ENCODE measurements at regions not wholly inside any gene's neighbourhood (a gene's known extent, or its start where the extent isn't known, plus 50 kb on each side); places are given as distances from the start of the nearest gene placed in this dataset.

DNA sequence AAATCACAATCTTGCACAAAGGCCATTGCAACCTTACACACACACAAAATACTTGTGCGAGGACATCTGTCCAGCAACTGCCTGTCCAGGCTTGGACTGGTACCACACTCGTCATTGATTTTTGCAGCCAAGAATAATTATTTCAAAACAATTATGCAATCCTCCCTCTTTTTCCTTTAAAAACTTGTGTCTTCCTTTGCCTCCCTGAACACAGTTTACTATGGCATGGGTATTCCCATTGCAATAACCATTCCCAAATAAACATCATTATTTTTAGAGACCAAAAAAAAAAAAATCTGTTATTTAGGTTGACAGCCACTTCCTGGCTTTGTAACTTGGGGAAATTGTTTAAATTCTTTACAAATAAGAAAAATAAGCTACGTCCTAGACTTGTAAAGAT is 54.0 kb downstream of the C11orf91 start:
- DNase-seq (ENCODE audit: low read depth) = no peak

DNA sequence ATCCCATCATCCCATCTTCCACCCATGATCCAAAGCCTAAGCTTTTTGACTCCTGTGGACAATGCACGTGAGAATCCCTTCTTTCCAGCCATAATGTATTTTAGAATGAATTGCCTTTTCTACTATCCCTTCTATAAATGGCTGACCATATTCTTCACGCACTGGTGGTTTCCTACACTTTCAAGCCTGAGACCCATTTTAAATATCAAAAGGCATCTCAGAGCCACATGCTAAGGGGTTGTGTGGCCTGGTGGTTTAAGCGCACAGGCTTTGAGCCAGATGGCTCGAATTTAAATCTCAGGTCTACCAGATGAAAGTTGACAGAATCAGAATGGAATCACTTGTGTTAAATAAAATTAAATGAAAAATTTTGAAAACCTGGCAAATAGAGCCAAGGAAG is 54.5 kb downstream of the C11orf91 start:
- no peak for DNase-seq (ENCODE audit: low read depth)

DNA sequence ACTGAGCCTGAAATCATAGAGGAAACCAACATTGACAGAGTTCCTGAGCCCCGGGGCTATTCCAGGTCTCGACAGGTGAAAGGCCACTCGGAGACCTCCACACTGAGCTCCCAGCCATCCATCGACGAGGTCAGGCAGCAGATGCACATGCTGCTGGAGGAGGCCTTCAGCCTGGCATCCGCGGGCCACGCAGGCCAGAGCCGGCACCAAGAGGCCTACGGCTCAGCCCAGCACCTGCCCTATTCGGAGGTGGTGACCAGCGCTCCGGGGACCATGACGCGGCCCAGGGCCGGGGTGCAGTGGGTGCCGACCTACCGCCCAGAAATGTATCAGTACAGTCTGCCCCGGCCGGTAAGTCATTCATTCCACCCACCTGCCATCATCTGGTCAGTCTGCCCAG is 54.9 kb downstream of the C11orf91 start:
- no peak for DNase-seq (ENCODE audit: low read depth)

DNA sequence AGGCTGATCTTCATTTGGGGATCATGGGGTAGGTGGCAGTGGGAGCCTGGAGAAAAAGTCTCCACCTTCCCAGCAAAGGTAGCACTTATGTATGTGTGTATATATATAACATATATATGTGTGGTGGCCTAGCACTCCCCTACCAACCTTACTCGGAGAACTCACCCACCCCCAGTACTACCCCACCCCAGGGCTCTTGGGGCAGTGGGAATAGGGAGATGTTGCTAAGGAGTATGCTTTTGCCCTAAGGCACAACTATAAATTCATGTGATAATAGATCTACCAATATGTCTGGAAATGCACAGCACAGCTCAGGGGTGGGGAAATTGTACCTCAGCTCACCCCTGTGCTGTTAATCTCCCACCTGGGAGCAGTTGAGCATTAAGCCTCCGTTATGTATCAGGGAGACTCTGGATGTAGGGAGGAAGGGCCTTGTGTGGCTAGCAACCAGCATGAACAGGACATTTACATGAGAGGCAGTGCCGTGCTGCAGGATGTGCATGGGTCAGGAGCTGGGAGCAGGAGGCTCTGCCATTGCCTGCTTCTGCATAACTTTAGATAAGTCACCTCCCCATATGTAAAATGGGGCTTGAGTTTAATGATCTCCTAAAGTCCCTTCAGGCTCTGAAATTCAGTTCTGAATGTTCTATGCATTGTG is 57.3 kb downstream of the C11orf91 start:
- no peak for DNase-seq (ENCODE audit: low read depth)

DNA sequence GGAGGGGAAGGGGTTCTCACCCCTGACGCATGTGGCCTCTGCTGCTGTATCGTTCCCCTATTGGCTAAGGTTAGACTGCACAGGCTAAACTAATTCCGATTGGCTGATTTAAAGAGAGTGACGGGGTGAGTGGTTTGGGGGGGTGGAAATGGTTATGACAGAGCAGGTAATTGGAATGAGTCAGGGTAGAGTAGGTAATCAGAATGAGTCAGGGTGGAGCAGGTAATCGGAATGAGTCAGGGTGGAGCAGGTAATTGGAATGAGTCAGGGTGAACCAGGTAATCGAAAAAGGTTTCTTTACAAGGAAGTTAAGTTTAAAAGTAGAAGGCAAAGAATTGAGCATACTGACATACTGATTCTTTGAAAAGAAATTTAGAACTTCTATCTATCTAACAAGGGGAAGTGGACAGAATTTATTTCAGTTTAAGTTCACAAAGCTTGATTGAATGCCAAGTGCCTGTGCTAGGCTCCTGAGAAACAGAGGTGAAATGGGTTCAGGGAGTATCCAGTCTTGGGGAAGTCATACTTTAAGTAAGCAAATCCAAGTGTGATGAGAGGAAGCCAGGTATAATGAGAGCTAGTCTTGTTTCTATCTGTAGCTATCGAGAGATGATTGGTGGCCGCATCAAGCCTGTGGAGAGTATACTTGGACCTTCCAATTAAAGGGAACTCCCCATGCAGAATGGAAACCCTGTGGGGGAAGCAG is 58.0 kb downstream of the C11orf91 start:
- no peak for DNase-seq (ENCODE audit: low read depth)

DNA sequence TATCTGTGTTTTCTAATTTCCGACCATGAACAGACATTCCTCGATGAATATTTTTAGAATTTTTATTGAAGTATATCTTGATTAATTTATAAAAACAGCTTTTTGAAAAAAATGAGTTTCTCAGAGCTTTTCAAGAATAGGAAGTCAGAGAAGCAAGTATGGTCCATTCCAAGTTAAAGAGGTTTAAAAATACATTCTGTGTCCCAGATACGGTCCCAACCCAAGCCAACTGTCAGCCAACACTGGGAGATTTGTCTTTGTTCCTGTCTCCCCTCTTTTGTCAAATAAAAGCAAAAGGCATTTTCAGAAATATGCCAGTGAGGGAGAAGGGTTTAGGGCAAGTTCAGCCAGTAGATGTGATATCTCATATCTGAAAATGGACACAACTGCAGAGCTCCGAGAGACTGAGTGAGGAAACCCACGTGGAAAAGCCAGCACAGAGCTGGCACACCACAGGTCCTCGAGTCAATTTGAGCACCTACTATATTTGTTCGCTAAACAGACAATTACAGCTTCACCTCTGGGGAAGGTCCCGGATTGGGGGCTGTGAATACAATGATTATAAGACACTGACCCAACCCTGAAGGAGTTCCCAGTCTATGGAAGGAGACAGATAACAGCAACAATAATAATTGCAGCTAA is 59.8 kb downstream of the C11orf91 start:
- DNase-seq (ENCODE audit: low read depth) = no peak

DNA sequence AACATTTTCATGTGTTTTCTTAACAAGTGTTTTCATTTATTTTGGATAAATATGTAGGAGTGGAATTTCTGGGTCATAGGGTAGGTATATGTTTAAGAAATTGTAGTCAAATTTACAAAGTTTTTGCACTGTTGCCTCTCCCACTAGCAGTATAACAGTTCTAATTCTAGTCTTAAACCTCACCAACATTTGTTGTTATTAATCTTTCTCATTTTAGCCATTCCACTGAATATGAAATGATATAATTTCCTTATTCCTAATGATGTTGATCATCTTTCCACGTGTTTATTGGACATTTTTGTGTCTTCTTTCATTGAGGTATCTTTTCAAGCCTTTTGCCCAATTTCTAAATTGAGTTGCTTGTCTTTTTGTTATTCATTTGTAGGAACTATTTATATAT is 62.0 kb downstream of the C11orf91 start:
- no peak for DNase-seq (ENCODE audit: low read depth)

DNA sequence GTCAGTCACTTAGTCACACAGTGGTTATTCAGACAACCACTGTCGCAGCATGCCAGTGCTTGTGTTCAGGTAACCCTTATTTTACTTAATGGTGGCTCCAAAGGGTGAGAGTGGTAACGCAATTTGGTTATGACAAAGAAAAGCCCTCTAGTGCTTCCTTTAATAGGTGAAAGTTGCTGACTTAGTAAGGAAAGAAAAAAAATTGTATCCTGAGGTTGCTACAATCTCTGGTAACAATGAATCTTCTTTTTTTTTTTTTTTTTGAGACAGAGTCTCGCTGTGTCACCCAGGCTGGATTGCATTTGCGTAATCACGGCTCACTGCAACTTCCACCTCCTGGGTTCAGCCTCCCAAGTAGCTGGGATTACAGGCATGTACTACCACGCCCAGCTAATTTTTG is 64.5 kb downstream of the C11orf91 start:
- DNase-seq (ENCODE audit: low read depth) = no peak

DNA sequence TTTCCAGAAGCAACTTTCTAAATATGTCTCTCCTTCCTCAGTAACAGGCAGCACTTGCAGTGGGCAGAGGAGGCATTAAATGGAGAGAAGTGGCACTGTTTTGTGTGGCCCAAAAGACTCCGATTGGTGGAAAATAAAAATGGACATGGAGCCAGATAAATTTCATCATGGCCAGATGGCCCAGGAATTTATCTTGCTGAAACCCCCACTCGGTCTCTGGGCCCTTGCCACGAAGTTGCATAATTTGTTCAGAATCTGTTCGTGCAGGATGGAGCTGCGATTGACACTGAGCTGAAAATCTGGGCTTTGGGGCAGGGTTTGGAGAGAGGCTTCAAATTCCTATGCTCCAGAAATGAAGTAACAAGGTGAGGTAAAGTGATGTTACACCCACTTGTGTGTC is 65.5 kb downstream of the C11orf91 start:
- DNase-seq (ENCODE audit: low read depth) = no peak

DNA sequence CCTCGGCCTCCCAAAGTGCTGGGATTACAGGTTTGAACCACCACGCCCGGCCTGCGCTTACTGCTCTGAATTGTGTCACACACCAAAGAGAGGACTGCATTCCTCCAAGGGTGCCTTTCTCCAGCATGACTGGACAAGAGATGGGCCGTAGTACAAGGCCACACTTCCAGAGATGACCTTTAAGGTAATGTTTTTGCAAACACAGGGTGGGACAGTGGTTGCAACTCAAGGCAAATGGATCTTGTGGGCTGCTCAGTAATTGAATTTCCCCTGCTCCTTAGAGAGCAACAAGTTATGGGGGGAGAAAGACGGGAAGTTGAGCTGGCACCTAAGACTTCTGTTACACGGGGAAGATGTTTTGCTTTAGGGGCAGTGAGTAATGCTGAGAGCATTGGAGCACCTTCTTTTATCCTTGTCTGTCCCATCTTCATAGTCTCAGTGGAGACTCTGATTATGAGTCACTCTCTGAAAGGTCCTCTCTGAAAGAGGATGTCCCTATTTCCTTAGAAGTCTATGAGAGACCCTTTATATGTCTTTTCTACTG is 66.3 kb downstream of the C11orf91 start:
- no peak for DNase-seq (ENCODE audit: low read depth)

DNA sequence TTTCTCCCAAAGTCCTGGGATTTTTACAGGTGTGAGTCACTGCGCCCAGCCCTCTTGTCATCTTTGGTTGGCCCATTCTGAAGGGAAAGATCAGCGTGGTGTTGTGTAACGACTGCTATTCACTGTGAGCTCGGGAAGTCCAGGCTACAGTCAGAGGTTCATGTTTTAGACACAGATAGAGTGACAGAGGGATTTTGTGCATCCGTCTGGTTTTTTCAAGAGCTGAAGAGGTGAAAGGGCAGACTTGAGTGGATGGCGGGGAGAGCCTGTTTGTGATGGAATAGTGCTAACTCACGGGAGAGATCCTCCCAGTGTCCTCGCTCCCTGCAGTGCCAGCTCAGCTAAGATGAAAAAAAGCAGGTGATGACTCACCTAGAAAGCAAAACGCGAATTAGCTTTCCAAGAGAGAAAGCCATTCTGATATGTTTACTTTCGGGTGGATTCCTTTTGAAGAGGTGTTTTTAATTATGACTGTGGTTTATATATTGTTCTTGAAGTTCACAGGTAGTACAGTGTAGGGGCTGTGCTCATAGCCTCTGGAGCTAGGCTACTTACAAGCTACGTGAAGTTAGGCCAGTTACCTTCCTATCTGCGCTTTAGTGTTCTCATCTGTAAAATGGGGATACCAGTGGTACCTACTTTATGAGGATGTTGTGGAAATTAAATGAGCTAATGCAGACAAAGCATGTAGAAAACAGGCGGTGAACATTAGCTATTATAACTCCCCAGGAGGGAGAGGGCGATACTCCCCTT is 67.2 kb downstream of the C11orf91 start:
- no peak for DNase-seq (ENCODE audit: low read depth)

DNA sequence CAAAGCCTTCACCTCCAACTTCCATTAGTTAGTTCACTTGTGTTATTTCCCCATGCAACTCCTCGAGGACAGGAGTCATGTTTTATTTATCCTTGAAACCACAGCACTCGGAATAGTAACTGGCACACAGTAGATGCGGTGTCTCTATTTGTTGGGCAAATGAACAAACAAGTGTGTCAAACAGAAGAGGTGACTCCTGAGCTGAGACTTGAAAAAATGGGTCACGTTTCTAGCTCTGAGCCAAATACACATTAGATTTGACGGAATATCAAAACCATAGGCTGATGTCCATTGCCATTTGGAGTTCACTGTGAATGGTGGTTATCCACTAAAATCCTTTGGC is 68.9 kb downstream of the C11orf91 start:
- DNase-seq (ENCODE audit: low read depth) = no peak

DNA sequence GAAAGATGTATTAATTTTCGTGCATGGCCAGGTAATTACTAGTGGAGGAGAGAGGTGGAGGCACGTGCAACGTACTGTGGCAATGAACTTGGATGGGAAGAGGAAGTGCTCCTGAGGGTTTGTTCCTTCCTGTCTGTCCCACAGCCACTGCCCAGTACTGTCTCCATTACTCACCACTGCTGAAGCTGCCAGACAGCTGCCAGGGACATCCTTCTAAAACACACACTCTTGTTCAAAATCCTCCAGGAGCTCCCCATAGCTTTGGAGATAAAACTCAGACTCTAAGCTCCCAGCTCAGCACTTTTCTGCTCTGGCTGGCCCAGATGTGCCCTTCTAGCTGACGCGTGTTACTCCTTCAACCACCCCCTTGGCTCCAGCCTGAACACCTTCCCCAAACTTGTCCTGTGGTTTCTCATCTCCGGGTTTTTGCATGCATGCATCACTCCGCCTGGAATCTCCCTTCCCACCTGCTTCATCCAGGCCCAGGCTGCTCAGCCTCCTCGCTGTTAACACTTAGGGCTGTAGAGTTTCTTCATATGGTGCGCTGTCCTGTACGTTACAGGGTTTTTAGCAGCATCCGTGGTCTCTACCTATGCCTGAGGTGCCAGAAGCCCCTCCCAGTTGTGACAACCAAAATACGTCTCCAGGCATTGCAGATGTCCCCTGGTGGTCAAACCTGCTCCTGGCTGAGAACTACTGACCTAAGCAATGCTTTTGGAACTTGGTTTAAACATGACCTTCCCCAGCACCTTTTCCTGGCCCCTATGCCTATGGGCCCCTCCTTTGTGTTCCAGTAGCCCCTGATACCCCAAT is 69.5 kb downstream of the C11orf91 start:
- DNase-seq (ENCODE audit: low read depth) = no peak

DNA sequence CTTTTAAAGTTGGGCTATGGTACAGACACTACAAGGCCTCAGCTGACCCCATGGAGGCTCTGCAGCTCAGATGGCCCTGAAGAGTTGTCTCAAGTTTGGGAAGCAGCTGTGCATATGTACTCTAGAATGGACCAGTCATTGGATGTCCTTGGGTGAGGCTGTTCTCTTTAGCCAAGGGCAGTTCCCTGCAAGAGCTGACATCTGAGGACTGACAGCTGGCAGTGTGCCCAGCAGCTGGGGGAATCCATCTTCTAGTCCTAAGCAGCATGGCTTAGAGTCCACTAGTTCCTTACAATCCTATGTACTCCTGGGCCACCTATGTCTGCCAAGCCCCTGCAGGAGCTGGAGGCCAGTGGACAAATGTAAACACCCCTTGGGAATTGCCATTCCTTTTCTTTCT is 76.5 kb downstream of the C11orf91 start:
- DNase-seq (ENCODE audit: low read depth) = no peak

DNA sequence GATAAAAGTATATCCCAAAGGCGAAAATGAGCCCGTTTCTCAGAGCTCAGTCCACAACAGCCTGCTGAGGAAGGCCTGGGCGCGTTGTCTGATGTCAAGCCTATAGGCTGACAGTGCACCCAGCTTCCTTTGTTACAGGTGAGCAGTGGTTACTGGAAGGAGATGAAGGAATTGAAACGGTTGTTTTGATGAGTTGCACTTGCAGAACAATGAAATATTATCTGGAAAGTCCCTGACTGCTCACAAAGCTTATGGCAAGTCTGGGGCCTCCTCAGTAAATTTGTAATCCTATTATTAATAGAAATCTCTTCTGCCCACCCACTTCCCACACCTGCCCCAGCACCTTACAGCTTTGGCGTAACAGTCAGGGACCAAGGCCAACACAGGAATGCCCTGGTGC is 77.8 kb downstream of the C11orf91 start:
- no peak for DNase-seq (ENCODE audit: low read depth)

DNA sequence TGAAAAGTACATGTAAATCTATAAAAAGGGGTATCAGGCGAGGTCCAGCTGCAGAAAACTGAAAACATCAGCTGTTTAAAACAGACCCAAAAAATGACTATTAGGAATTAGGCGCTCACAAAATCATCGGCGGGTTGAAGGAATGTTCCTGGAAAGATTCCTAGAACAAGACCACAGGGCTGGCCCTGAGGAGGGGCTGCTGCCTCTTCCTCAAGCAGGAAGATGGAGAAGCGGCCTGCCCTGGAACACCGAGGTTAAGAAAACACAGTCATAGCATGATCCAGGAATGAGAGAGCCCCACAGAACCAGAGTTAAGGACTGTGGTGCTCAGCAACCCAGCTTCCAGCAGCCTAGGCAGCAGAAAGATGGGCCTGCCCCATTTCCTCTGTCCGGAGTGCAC is 78.4 kb downstream of the C11orf91 start:
- no peak for DNase-seq (ENCODE audit: low read depth)

DNA sequence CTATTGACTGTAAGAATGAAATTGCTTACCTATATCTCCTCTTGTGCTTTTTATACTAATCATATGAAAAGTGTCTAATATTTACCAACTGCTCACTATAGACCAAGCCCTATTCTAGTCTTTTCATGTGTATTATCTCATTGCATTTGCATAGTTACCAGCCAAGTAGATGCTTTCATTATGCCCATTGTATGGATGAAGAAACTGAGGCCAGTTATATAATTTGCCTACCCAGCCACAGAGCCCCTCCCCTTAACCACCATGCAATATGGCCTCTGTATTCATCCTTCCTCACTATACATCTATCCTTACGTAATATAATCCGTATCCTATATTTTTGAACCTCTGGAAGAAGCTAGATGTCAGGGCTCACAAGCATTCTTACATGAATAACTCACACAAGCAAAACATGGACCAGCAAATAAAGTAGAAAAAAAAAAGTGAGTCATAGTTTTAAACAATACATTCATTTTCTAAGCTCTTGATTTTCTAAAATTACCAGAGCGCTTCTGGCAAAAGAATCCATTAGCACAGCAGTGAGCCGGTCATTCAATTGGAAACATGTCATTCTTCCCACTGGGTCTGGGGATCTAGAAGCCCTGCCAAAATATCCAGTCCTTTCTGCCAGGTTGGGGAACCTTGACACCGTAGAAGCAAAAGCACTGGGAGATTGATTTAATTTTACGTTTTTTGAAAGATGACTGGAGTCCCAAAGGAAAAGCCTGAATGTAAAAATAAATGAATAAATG is 80.0 kb downstream of the C11orf91 start:
- no peak for DNase-seq (ENCODE audit: low read depth)

DNA sequence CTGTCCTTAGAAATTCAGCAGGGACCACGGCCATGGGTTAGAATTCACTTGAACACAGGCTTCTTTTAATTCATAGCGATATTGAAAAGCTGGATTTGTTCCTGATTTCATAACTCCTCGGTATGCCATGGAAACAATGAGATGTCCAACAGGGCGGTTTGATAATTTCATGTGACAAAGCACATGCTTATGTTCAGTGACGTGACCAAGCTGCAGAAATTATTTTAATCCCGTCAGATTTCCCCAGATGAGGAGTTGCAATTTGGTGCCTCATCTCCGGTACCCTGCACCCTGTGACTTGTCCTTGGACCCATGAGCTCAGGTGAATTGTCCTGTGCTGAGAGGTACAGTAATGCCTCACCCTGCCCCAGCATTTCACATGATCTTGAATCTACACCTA is 81.7 kb downstream of the C11orf91 start:
- no peak for DNase-seq (ENCODE audit: low read depth)

DNA sequence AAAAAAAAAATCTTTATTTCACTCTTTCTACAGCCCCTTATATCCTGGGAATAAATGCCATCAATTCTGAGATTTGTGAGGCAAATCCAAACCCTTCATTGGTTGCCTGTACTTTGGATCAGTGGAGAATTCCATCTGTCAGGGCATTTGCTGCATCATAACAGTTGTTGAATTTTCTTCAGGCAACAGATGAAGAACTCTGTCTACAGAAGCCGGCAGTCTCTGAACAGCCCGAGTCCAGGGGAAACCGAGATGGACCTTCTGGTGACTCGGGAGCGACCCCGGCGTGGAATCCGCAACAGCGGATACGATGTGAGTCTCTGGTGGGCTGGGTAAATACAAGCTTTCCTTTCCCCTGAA is 82.3 kb downstream of the C11orf91 start:
- DNase-seq (ENCODE audit: low read depth) = no peak

DNA sequence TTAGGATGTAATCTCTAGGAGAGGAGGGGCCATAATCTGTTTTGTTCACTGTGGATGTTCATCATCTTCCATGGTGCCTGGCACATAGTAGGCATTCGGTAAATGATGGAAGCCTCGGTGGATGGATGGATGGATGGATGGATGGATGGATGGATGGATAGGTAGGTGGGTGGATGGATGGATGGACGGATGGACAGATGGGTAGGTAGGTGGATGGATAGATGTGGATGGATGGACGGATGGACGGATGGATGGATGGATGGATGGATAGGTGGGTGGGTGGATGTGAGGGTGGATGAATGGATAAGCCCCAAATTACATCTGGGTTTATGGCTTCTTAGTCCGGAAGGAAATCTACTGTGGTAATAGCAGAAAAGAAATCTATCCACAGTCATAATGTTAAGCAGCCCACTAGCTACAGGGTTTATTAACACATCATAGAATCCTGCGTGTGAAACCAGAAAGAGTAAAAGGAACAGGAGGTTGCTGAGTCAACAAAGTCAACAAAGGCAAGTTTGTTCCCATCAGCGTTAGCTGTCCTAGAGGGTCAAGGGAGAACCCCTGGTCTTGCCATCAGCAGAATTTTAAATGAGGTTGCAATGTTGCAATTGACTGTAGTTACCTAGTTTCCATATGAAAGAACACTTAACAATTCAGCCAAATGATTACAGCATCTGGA is 82.8 kb downstream of the C11orf91 start:
- DNase-seq (ENCODE audit: low read depth) = no peak

DNA sequence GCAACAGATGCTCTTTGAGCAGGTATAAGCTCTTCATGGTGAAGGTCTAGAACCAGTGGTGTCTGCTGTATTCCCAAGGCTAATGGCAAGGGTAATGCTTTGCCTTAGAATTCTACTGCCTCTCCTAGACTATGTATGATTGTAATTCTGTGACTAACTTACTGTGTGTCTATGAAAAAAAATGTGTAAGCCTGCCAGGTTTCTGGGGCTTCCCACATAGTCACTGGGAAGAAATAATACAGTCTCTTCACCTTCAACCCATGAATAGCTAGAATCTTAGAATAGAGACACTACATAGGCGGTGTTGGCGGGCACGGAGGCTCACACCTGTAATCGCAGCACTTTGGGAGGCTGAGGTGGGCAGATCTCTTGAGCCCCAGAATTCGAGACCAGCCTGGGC is 84.1 kb downstream of the C11orf91 start:
- DNase-seq (ENCODE audit: low read depth) = no peak
